HG03558 (cell line): ENCODE measurements at regions not wholly inside any gene's neighbourhood (a gene's known extent, or its start where the extent isn't known, plus 50 kb on each side); places are given as distances from the start of the nearest gene placed in this dataset.
"Not testable (repeated sequence)": the region's sequence is repeated elsewhere in the genome, so short reads cannot be mapped to it uniquely, and the experiment has no call there.

ENCODE experiments used
- ATAC-seq: cut with Tn5 transposase; IDR thresholded peaks from one replicate; pipeline ENCODE4 v1.9.1; 2021; ENCODE audit warnings: moderate number of reproducible peaks; ENCODE audit not compliant: unreplicated experiment; ENCODE audit errors: extremely low read depth

DNA sequence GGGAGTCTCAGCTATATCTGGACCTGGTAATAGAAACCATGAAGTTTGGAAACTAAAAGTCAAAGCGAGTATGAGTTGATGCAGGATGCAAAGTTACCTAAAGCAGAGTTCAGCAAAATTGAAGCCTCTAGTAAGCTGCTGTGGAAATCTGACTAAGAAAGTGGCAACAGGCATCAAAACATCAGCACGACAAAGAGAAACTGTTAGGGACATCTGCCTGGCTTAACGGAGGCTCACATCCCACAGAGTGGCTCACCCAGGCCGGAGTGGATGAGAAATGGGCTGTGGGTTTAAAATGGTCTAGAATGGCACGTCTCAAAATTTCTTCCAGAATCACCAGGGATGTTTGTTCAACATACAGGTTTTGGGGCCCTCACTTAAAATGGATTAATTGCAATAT is 164.1 kb upstream of the NPY start:
- no peak for ATAC-seq

DNA sequence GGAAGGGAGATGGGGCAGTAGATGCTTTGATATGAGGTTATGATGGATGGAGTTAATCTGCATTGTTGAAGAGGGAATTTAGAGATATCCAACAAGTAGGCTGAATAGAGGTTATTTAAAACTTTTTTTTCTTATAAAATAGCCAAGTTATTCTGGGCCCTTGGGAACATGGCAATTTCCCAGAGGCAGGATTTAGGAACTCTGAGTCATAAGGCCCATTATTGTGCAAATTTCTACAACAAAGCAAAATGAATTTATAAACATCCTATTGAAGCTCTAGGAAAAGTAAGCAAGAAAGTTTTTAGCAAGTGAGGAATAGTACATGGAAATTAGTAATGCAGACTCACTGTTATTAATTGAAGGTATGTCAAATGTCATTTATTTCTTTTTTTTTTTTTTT is 160.9 kb upstream of the NPY start:
- ATAC-seq, result no peak

DNA sequence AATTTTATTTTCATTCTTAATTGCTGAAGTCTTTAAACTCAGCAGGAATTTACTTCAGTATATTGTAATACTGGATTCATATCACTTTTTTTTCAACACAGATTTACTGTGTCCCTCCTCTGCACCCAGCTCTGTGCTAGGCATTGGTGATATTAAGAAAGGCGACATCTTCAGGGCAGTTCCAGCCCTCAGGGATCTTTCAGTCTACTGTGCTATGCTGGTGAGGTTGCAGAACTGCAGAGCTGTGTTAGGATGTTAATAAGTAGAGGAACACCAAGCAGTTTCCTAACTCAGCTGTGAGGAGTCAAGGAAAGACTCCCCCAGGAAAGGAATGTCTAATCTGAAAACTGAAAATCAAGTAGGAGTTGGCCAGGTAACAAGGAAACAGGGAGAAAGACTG is 158.2 kb upstream of the NPY start:
- ATAC-seq, result no peak

DNA sequence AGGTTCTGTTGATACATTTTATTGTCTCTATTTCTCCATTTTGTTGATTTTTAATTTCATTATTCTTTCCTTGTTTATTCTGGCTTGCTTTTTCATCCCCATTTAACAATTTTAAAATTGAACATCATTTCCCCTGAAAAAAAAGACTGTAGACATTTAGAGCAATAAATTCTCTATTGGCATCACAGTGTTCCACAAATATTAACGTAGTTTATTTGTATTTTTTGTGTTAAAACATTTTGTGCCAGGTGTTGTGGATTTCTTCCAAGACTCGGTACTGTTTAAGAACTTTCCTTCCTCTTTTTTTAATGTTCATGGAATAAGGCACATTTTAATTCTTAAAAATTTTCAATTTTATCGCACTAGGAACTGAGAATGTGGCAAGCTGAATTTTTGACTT is 156.1 kb upstream of the NPY start:
- ATAC-seq, result no peak

DNA sequence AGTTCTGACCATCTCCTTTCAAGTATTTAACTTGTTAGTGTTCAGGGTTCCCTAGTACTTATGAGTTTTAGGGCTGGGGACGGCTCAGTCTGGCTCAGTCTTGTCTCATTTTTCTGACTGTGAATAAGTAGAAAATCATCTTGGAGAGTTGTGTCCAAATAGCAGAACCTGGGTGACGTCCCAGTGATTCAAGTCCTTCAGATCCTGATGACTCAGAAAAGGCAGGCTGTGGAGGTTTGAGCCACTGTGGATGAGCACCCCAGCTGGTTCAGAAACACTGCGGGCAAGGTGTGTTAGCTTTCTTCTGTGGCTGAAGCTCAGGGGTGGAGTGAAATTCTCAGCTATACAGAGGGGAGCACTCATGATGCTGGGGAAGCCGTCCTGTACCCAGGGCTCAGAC is 154.4 kb upstream of the NPY start:
- ATAC-seq, result no peak

DNA sequence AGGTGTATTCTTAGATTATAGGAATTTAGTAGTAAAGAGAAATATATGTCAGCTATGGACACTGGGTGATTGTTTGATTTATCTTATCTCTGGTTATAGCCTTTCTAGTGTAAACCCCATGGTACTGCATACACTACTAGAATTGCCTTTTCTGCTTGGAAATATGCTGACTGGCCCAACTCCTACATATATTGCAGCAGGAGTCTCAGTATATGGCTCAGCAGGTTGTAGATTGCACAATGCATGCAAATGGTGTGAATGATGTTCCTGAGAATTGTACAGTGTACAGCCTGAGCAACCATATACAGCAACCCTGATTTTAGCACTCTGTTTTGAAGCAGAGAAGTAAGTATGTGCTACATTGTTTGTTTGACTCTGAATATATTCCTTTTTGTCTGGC is 153.4 kb upstream of the NPY start:
- no peak for ATAC-seq

DNA sequence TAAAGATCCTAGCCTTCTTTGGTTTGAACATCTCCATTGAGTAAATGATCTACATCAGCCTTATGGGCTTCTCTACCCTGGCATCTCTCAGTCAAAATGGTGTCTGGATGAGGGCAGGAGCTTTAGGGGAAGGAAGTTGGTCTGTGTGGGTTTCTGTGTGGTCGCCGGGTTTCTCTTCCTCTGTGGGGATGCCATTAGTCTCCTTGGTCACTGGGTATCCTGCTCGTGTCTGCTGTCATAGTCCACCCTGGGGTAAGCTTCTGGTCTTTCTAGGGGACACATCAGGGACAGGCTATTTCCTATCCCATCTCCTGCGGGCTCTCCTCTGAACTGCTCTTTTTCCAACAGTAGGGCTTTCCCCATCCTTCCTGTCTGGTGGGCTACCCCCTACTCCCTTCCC is 150.3 kb upstream of the NPY start:
- ATAC-seq, result no peak

DNA sequence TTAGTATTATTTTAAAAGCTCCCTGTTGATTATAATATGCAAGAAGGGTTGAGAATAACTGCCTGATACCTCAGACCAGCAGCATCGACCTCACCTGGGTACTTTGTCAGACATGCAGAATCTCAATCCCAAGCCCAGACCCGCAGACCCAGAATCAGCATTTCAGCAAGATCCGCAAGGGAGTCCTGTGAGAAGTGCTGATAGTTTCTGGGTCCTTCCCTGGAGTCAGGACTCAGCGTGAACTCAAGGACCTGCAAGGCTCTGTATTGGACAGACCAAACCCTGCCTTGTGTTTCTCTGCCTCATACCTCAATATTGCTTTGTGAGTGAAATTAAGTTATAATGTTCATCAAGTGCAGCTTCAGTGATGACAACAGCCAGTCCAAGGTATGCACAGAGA is 149.5 kb upstream of the NPY start:
- no peak for ATAC-seq

DNA sequence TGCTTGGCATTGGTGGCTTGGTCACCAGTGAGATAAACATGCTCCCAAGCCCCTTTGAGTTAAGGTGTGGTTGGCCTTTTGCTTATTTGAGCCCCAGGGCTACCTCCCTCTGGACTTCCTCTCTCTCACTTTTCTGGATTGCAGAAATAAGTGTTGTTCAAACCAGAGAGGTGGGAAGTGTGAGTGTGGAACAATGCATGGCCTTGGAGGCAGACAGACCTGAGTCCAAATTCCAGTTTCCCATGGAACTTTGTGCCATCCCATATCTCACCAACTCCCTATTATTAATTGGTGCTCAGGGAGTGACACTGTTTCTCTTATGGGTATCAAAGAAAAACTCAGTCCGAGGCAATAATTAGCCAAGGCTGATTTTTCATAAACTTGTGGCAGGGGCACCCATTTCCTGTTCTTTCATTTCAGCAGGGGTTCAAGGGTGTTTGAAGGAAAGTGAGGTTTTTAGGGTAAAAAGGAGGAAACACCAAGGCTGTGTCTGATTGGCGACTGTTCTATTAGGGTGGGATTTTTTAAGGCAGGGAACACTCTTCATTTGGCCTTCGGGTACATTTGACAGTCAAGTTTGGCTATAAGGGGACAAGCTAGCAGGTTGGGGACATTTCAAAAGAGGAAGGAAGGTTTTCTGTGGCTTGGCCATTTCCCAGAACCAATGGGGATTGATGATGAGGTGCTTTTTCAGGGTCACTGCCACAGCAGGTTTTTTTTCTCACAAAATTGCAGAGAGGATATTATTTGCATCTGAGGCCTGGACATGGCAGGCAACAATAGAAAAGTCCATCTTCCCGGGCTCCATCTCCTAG is 148.8 kb upstream of the NPY start:
- peak; percentile 53 for ATAC-seq

DNA sequence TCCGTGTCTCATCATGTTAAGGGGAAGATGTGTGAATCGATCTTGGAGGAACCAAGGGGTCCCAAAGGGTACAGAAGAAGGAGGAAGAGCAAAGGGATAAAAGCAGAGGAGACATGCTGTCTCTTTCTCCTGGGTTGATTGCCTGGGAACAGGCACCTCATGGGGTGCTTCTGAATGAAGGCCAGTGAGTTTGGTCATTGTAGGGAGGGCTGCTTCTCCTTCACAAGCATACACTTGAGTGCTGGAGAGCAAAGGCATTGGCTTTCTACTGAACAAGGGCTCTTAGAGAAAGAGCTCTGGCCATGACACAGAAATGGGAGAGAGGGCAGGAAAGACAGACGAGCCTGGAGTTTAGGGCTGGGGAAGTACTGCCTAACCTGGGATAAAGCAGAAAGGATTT is 146.7 kb upstream of the NPY start:
- ATAC-seq, result no peak

DNA sequence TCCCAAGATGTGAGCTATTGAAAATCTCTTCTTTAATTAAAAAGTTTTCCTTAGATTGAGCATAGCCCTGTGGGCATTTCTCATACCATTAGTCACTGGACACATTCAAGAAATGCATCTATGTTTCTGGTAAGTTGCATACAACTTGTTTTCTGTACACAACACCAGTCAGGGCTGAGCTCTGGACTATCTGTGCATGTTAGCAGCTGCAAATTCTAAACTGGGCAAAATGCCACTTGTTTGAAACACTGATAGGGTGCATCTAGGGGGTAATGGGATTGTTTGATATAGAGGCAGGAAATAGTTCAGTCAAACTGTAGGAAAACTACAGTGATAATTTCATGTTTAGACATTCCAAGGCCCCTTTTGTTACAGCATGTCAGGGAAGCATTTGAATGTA is 145.6 kb upstream of the NPY start:
- no peak for ATAC-seq

DNA sequence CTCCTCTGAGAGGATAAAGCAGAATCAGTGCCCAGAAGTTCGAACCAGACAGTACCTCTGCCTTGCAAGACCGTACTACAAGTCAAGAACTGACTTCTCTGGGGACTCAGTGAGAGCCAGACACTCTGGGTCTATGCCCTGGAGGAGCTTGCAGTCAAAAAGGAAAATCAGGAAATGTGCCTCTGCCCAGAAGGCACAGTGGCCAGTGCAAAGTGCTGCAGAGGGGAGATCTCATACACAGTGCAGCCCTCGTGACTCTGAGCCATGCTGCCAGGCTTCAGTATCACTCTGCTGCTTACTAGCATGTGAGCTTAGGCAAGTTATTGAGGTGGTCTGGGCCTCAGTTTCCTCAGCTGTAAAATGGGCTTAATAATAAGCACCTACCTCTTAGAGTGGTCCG is 144.0 kb upstream of the NPY start:
- no peak for ATAC-seq

DNA sequence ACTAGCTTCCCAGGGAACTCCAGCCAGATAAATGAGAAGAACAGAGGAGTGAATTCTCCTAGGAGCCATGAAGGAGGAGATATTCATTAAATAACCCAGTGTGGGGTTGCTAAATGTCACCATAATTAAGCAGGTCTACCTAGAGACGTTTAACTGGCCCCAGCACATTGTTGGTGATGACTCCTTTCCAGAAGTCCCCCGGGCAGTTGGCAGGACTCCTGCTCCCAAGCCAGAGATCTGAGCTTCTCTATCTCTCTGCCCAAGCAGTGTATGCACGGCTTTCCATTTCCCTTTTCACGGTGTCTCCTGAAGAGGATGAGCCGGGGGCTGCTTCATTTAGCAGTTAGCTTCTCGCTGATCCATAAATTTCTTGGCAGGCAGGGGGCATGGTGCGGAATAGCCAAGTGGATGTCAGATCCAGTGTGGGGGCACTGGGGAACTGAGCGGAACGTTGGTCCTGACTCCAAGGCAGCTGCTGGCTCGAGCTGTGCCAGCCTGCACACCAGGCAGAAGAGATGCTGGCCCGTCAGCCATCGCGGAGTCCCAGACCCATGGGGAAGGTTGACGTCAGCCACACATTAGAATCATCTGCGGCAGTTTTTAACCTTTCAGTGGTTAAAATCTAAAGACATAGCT is 142.0 kb upstream of the NPY start:
- ATAC-seq, result no peak

DNA sequence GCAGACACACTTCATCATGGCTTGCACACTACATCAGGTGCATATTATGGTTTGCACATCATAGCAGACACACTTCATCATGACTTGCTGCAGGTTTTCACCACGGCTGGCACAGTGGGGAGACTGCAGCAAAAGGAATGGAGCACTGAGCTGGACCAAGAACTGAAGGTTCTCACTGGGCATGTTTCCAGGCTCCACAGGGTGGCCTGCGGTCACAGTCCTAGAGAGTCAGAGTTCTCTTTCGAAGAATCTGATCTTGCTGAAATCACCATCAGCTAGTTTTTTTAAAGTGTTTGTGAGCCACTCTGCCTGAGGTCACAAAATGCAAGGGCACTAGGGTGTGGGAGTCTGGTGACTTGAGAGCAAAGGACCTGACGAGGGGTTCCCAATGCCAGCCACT is 140.4 kb upstream of the NPY start:
- no peak for ATAC-seq

DNA sequence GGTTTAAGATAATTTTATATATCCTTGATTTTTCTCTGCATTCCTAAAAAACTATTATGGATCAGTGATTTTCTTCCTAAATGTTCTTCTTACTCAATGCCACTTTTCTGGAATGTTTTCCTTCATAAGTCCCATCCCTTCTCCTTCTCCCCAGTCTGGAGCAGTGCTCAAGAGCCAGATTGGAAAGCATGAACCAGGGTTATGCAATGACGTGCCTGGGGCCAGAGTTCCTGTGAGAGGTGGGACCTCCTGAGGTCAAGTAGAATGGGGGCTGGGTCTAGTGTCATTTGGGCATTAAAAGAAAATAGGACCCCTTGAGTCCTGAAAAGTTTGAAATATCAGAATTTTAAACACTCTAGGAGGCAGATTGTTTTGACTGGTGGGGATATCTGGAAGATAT is 132.0 kb upstream of the NPY start:
- ATAC-seq, result no peak

DNA sequence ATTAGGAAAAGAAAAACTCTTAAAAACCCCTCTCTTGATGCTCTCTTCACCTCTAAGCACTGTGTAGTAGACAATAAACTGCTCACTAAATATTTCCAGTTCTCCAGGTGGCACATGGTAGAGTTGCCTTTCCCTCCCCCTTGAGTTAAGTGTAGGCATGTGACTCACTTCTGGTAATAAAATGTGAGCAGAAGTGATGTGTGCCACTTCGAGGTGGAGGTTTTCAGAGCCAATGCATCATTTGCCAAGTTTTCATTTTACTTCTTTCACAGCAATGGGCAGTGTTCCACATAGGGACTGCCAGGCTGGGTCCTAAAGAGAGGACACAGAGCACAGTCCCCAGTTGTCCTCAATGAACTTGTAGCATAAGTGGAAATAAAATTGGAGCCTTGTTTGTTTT is 131.6 kb upstream of the NPY start:
- ATAC-seq, result no peak

DNA sequence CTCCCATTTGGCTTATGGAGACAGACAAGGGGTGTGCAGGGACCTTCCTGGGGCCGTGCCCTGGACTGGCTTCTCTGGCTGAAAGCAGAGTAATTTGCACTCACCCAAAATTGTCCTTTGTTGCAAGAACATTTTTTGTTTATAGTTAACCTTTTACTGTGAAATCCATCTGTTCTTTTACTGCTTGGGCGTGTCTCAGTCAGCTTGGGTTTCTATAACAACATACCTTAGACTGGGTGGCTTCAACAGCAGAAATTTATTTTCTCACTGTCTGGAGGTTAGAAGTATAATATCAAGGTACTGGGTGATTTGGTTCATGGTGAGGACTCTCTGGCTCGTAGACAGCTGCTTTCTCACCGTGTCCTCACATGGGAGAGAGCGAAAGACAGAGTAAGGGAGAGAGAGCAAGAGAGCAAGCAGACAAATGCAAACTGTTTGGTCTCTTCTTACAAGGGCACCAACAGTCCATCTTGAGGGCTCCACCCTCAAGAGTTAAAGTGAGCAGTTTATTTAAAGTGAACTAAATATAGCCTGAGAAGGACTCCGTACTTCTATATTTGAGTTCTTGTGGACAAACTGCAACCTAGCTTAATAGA is 131.0 kb upstream of the NPY start:
- ATAC-seq, result no peak

DNA sequence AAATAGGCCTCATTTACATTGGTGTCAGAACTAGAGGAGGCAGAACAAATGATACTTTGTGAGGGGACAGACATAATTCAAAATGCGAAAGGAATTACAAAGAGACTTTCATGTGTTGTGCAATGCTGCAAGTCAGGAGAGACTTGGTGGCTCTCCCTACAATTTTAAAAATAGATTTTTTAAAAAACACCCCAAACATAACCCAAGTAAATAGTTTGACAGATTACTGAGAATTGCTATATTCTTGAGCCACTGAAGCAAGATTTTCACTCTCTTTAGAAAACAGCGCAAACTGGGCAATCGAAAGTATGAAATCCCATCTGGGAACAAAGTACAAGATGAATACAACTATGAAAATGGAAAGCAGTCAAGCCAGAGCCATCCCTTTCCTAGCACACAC is 126.3 kb upstream of the NPY start:
- ATAC-seq, result no peak

DNA sequence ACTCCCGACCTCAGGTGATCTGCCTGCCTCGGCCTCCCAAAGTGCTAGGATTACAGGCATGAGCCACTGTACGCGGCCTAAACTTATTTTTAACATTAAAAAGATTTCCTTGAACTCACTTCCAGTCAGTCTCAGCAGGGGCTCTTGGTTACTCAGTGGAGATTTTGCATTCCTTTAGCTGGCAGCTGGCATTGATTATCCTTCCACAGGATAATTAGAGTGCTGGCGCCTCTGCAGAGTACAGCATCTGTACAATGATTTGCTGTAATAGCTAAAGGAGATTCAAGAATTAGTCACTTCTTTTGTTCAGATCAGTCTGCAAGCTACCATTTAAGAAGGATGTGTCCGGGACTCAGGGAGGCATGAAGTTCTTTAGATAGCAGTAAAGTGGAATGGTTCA is 125.0 kb upstream of the NPY start:
- no peak for ATAC-seq

DNA sequence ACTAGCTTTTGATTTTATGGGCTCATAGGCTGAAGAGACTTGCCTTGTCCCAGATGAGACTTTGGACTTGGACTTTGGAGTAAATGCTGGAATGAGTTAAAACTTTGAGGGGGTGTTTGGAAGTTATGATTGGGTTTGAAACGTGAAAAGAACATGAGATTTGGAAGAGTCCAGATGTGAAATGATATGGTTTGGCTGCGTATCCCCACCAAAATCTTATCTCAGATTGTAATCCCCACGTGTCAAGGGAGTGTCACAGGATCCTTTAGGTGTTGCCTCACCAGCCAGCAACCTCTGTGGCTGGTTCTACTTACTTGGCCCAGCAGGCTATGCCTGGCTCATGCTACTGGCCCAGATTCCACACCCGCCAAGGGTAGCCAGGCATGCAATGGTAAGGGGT is 119.6 kb upstream of the NPY start:
- ATAC-seq, result no peak

DNA sequence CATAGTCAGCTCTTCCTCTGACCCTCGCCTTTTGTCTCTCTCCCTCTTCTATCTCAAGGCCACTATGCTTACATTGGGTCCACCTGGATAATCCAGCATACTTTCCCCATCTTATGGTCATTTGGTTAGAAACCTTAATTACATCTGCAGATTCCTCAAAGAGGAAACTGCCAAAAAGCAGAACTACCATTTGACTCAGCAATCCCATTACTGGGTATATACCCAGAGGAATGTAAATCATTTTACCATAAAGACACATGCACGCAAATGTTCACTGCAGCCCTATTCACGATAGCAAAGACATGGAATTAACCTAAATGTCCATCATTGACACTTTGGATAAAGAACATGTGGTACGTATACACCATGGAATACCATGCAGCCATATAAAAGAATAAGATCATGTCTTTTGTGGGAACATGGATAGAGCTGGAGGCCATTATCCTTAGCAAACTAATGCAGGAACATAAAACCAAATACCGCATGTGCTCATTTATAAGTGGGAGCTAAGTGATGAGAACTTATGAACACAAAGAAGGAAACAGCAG is 114.8 kb upstream of the NPY start:
- no peak for ATAC-seq

DNA sequence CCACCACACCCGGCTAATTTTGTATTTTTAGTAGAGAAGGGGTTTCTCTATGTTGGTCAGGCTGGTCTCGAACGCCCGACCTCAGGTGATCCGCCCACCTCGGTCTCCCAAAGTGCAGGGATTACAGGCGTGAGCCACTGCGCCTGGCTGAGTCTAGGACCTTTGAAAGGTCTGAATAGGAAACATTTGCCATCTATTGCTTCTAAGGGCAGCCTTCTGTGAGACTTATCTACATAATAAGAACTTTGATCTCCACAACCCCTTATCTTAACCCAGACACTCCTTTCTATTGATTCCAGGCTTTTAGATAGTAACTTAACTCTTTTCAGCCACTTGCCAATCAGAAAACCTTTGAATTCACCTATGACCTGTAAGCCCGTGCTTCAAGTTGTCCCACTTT is 112.0 kb upstream of the NPY start:
- ATAC-seq, result not testable (repeated sequence)
